GM12891 (cell line): ENCODE measurements at regions not wholly inside any gene's neighbourhood (a gene's known extent, or its start where the extent isn't known, plus 50 kb on each side); places are given as distances from the start of the nearest gene placed in this dataset.

ENCODE experiments used
- PAX5 ChIP-seq: IDR thresholded peaks from 2 replicates; pipeline ENCODE4 v1.6.1; 2011; ENCODE audit warnings: low read length, moderate library complexity, mild to moderate bottlenecking; ENCODE audit not compliant: insufficient read depth, severe bottlenecking
- POLR2A ChIP-seq: IDR thresholded peaks from 2 replicates; pipeline ENCODE4 v1.6.1; 2011; ENCODE audit warnings: low read depth, low read length, control low read depth
- POLR2AphosphoS5 ChIP-seq: IDR thresholded peaks from 2 replicates; pipeline ENCODE4 v1.6.1; 2011; ENCODE audit warnings: low read depth, low read length, control low read depth
- POU2F2 ChIP-seq: IDR thresholded peaks from 2 replicates; pipeline ENCODE4 v1.6.1; 2011; ENCODE audit warnings: low read depth, mild to moderate bottlenecking, control low read depth, low read length, moderate library complexity
- SPI1 ChIP-seq: IDR thresholded peaks from 2 replicates; pipeline ENCODE4 v1.6.1; 2011; ENCODE audit warnings: low read depth, low read length, control low read depth
- TAF1 ChIP-seq: IDR thresholded peaks from 2 replicates; pipeline ENCODE4 v1.6.1; 2011; ENCODE audit warnings: low read depth, low read length, control low read depth

DNA sequence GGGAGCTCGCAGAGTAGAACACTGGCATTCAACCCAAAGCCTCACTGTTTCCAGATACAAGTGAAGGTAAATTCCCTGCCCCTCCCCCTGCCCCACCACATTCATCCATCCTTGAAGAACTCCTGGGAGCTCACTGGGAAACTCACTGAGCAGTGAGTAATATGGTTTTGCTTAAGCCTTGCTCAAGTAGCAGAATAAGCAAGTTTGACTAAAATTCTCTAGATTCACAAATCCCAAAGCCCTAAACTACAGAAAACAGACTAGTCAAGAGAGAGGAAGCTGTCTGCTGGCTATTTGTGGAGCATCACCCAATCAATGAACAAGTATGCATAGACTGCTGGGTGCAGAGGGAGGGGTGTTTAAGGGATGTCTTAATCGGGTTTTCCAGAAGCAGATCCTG lies 82.1 kb downstream of the UNC5CL start:
- TF ChIP-seq POLR2A (no peak), TAF1 (no peak), POLR2AphosphoS5 (no peak), POU2F2 (no peak), SPI1 (no peak), PAX5 (no peak)
